GM21360 (cell line): ENCODE measurements at regions not wholly inside any gene's neighbourhood (a gene's known extent, or its start where the extent isn't known, plus 50 kb on each side); places are given as distances from the start of the nearest gene placed in this dataset.
A peak's percentile ranks its signal among the peaks of the same experiment; 100 is the strongest.

Source experiments
- ATAC-seq: cut with Tn5 transposase; IDR thresholded peaks from one replicate; pipeline ENCODE4 v1.9.1; 2021; ENCODE audit warnings: mild to moderate bottlenecking, moderate library complexity; ENCODE audit not compliant: unreplicated experiment

DNA sequence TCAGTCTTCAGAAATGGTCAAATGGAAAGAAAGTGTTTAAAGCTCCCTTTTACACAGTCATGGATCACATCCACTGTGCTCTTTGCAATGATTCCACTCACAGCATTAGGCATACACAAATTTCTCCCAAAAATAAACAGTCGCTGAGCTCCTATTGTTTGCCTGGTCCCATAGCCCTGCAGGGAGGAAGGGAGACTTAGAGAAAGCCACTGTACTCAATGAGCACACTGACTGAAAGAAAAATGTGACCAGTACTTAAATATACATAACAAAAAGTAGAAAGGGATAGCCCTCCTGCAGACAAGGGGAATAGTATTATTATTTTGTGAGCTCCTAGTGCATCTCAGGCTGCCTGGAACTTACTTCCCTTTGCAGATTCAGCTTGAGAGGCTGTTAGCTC lies 853.2 kb downstream of the GRID1 start:
- no peak for ATAC-seq

DNA sequence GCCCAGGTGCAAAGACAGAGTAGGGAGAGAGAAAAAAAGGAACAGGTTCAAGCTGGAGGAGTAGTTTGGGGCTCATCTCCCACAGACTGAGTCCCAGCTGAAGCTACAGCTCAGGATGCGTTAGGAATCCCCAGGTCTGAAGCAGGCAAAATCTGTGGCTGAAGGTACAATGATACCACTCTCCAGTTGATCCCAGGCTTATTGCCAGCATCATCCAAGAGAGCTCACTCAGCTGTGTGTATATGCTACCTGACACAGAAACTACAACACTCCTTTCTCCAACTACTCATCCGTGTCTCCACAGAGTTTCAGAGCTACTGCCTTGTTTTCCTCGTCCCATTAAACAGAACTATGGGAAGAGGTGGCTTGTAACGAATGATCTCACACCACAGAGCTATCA lies 851.3 kb downstream of the GRID1 start:
- ATAC-seq = no peak

DNA sequence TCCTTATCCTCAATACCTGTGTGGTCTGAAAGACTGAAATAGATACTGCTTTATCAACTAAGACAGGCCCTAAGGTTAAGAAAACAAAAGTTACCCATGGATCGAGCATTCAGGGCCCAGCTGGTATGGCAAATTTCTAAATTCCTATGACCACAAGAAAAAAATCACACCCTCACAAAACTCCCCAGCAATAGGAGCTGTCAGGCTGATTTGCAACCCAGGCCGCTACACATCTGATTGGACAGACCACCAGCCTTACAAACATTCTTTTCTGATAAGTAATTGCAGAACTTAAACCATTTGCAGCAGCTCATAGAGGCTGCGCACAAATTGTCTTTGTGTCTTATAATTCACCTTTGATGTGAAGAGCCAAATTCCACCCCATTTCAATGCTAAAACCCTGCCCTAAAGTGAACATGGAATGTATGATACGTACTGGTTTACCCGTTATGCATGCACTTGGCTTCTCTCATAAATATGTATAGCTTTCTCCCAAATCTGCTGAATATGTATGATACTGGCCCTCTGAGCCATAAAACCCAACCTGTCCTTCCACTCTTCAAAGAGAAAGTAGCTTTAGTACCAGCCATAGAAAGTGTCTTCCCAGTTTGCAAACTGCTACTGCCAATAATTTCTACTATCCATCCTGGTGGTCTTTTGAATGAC lies 842.5 kb downstream of the GRID1 start:
- ATAC-seq = no peak

DNA sequence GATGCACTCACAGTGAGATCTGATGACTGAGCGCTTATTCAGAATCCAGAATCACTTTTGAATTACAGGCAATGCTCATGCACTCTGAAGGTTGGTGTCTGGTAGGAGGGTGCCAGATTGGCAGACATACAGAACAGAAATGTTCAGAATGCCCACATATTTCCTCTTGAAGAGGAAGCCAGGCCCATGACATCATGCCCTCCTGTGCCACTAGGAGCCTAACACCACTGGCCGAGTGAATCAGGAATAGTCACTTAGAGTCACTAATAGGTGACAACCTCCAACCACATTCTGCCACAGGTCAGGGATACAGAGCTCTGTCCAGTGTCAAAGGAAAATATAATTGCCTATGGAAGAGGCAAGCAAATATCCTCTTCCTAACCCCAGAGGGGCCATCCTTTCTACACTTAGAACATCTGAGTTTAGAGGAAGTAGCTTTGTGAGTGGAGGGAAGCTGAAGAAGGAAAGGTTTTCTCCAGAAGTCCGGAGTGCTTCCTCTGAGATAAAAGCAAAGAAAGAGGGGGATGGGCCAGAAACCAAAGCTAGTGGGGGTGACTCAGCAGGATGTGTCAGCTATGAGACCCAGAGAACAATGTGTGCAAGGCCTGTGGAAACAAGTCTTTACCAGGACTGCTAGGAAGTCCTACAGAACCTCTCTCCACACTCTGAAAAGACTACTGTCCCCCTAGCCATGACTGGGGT lies 838.8 kb downstream of the GRID1 start:
- no peak for ATAC-seq

DNA sequence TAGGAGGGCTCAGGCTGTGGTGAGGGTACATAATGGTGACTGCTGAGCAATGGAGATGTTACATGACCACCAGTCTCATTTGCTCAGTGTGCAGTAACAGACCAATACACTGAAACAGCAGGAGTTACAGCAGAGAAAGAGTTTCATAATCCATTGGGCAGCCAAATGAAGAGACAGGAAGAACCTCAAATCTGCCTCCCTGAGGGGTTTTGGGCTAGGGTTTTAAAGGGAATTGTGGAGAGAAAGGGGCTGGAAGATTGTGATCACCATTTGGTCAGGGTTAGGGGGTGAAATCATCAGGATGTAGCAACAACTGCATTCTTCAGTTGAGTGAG lies 838.3 kb downstream of the GRID1 start:
- ATAC-seq = no peak

- no peak for ATAC-seq
Measured at GRCh38 chr10:85531706-85532105, 834.9 kb downstream of the GRID1 start.

DNA sequence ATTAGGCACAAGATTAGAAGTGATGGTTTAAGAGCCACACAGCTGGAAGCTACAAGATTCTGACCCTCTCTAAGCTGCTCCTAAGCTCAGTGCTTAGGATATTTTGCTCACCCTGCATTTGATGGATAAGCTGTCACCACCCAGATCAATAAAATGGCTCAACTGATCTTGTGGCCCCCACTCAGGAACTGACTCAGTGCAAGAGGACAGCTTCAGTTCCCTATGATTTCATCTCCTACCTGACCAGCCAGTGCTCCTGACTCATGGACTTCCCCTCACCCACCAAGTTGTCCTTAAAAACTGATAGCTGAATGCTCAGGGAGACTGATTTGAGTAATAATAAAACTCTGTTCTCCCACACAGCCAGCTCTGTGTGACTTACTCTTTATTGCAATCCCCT lies 833.8 kb downstream of the GRID1 start:
- no peak for ATAC-seq

DNA sequence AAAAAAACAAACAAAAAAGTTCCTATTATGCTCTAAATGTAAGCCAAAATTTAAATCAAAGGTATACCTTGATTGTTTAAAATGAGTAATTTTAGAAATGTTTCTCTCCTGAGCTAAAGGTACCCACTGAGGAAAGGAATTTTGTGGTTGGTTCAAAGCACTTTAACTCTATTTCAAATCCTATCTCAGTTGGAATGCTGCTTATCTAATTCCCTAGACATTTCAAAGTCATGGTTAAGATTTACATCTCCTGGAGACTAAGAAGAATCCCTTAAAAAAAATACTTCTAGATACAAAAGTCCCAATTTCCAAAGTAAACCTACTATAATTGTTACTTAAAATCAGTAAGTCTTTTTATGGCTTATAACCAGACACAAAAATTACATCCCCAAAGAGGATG lies 830.7 kb downstream of the GRID1 start:
- no peak for ATAC-seq

DNA sequence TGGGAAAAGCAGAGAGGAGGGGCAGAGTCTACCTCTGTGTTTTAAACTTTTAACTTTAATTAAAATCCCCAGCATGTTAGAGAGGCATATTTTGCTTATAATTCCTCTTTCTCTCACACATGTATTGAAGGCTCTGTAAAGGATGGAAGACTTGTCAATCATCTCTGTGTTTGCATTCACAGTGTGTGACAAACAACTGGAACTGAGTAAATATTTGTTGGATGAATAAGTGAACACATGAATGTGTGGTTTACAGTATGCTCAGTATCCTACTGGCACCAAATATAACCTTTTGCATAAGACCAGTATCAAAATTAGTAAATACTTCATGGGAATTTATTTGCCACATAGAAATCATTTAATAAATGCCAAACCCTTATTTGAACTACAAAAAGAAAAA lies 829.0 kb downstream of the GRID1 start:
- ATAC-seq = no peak

DNA sequence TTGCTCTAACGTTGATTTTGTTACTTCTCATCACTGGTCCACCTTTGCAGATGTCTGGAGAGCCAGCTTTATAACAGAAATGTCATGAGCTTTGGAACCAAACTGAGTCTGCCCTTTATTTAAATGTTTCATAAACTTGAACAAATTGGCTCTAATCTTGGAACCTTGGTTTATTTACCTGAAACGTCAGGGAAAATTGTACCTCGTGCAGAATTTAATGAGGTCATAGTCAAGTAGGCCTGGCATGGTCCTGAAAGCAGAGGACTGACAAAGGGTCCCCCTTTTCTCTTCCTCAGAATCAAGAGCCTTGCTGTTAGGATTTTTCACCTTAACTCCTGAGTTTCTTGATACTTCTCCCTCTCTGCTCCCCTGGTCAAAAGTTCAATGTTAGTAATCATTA lies 828.0 kb downstream of the GRID1 start:
- ATAC-seq = no peak

DNA sequence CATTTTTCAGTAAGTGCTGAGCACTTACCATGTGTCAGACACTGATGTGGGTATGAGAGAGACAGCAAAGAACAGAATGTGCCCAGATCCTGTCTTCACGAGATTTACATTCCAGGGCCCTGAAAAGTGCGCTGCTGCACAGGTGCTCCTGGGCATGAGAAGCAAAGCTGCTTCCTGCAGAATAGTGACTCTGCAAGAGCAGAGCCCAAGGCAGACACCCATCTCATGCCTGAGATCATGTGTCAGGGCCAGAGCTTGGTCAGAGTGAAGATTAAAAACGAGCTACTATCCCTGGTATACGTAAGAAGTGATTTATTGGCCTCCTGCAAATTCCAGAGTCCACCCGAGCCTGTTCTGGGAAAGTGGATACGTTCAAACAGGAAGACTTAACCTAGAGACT lies 824.4 kb downstream of the GRID1 start:
- no peak for ATAC-seq

DNA sequence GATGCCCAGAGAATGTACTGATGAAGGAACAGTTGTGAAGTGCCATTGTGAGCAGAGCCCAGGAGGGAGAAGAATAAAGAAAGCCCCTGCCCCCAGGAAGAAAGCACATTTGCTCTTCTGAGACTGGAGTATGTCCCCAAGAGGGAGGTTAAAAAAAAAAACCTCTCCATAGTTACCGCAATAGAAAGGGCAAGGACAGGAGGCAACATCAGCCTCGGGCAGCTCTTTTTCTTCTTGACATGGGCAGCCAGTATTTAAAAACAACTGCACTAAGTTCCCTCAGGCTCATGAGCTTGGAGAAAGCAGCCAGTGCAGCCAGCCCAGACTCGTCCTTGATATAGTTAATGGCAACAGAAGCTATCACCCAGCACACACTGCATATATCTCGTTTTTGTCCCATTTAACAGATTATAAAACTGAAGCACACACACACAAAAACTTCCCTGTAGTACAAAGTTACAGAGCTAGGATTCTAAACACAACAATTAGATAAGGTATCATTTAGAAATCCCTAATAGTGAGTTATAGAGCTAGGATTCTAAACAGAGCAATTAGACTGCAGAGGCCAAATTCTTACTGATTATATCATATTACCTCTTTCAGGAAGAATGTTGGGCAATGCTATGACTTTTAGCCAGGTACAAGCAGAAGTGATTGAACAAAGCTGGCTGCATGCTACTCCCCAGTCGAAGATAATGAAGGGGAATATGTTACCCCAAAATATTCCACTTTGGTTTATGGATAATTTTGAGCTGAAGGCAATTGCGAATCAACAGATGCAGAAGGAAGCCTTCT lies 823.5 kb downstream of the GRID1 start:
- ATAC-seq = no peak

GRCh38 chr10:85544956-85545355 lies 821.6 kb downstream of the GRID1 start:
- no peak for ATAC-seq

DNA sequence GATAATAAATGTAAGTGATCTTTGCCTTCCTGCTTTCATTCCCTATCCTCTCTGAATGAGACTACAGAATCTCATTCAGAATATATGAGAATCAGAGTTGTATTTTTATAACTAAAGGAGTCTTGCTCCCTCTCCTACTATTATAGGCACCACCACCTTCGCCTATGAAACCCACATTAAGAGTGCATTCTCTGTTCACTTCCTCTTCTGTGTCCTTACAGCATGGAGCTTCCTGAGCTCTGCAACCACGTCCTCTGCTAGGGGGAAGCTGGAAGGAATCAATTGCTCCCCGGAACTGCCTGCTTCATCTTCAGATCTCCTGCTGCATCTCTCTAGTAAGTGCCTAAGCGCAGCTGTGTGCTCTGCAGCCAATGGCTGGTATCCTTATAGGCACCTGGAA lies 820.7 kb downstream of the GRID1 start:
- ATAC-seq = no peak

- ATAC-seq = no peak
Measured at GRCh38 chr10:85547460-85548023, 819.1 kb downstream of the GRID1 start.

DNA sequence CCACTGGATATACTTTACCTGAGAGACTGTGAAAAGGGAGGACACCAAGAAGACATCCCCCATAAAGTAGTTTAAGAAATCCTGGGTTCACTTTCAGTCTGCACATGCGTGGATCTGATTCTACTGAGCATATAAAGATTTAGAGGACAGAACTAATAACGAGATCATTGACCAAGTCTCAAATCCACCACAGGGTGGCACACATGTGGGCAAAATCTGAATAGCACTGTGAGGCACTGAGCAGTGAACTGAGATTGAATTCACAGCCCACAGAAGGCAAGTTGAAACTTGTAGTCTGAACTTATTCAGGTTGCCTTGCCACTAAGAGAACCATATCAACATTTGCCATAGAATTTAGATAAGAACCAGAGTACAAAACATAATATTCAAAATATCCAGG lies 818.6 kb downstream of the GRID1 start:
- ATAC-seq = peak; percentile 92
